Muscle of leg (tissue), 3 donors: ENCODE measurements at regions not wholly inside any gene's neighbourhood (a gene's known extent, or its start where the extent isn't known, plus 50 kb on each side); places are given as distances from the start of the nearest gene placed in this dataset.

Experiments used
- DNase-seq: peaks from one replicate; pipeline ENCODE4 v3.0.0; 2013
- H3K27ac ChIP-seq: one replicate; pipeline ENCODE4 v1.5.1; 2013; ENCODE audit warnings: mild to moderate bottlenecking, low read length, control low read depth
- H3K27me3 ChIP-seq: one replicate; pipeline ENCODE4 v1.6.1; 2013; ENCODE audit warnings: low read length; ENCODE audit not compliant: control insufficient read depth, insufficient read depth
- H3K36me3 ChIP-seq: one replicate; pipeline ENCODE4 v1.6.1; 2013; ENCODE audit warnings: low read length; ENCODE audit not compliant: control insufficient read depth, insufficient read depth
- H3K4me1 ChIP-seq: one replicate; pipeline ENCODE4 v1.6.1; 2013; ENCODE audit warnings: low read length; ENCODE audit not compliant: control insufficient read depth, insufficient read depth
- H3K4me3 ChIP-seq: one replicate; pipeline ENCODE4 v1.5.1; 2013; ENCODE audit warnings: low read length, control low read depth
- H3K9me3 ChIP-seq: replicated peaks from 2 replicates; pipeline ENCODE4 v1.6.1; 2013; ENCODE audit warnings: low read depth, low read length; ENCODE audit not compliant: control insufficient read depth
- WGBS: methylation state at CpG from one replicate; pipeline ENCODE4 v1.1.5; 2013; ENCODE audit warnings: missing lambda C conversion rate; ENCODE audit not compliant: insufficient coverage; 5-methylcytosine and 5-hydroxymethylcytosine counted together

GRCh38 chr15:63454503-63455211, 49.7 kb upstream of the USP3 start:
- 75% methylated on average over 2 of the region's 4 CpGs for WGBS
- Histone ChIP-seq H3K36me3 (no peaks in the 10 kb centered on the region), H3K27me3 (no peaks in the 10 kb centered on the region), H3K4me1 (peaks cover 21% of the 10 kb centered on the region), H3K27ac (no peak overlapping the region), H3K9me3 (peaks cover 4% of the 10 kb centered on the region), H3K4me3 (no peak overlapping the region)
- DNase-seq: no peak
